Mesenchymal stem cell (in vitro differentiated cells and primary cell): ENCODE measurements at regions not wholly inside any gene's neighbourhood (a gene's known extent, or its start where the extent isn't known, plus 50 kb on each side); places are given as distances from the start of the nearest gene placed in this dataset.

Experiments used
- DNase-seq: peaks from one replicate; pipeline ENCODE4 v3.0.0-alpha.2; 2013
- H2AFZ ChIP-seq: one replicate; pipeline ENCODE4 v1.6.1; 2013; ENCODE audit warnings: low read depth, mild to moderate bottlenecking, control low read depth, inconsistent platforms, low read length, moderate library complexity
- H2AK5ac ChIP-seq: 2 replicates; pipeline ENCODE4 v1.6.1; 2013; ENCODE audit warnings: low read length, moderate library complexity, mild to moderate bottlenecking, inconsistent platforms; ENCODE audit not compliant: severe bottlenecking
- H2BK120ac ChIP-seq: one replicate; pipeline ENCODE4 v1.6.1; 2013; ENCODE audit warnings: low read depth, mild to moderate bottlenecking, inconsistent platforms, low read length, moderate library complexity
- H2BK12ac ChIP-seq, 2 experiments: one replicate each; pipeline ENCODE4 v1.6.1; 2013; ENCODE audit warnings: inconsistent platforms in 2 of 2, low read length in 2 of 2, mild to moderate bottlenecking in 2 of 2, moderate library complexity in 2 of 2, control low read depth in 1 of 2
- H2BK15ac ChIP-seq: one replicate; pipeline ENCODE4 v1.6.1; 2013; ENCODE audit warnings: mild to moderate bottlenecking, low read depth, inconsistent platforms; ENCODE audit not compliant: poor library complexity, severe bottlenecking
- H2BK5ac ChIP-seq: 2 replicates; pipeline ENCODE4 v1.6.1; 2013; ENCODE audit warnings: low read depth, mild to moderate bottlenecking, low read length, control low read depth, inconsistent platforms; ENCODE audit not compliant: poor library complexity, severe bottlenecking
- H3K14ac ChIP-seq, 2 experiments: one replicate each; pipeline ENCODE4 v1.6.1; 2013; ENCODE audit warnings: inconsistent platforms in 2 of 2, low read length in 2 of 2, control low read depth in 1 of 2, mild to moderate bottlenecking in 1 of 2, moderate library complexity in 1 of 2
- H3K18ac ChIP-seq, 2 experiments: one replicate each; pipeline ENCODE4 v1.6.1; 2013; ENCODE audit warnings: inconsistent platforms in 2 of 2, low read length in 2 of 2, control low read depth in 1 of 2, low read depth in 1 of 2, mild to moderate bottlenecking in 1 of 2
- H3K23ac ChIP-seq, 2 experiments: one replicate each; pipeline ENCODE4 v1.6.1; 2013; ENCODE audit warnings: inconsistent platforms in 2 of 2, low read length in 2 of 2, mild to moderate bottlenecking in 2 of 2, moderate library complexity in 2 of 2, control low read depth in 1 of 2
- H3K27ac ChIP-seq: 2 replicates; pipeline ENCODE4 v1.5.1; 2013; ENCODE audit warnings: mild to moderate bottlenecking, moderate library complexity, low read length, control low read depth, inconsistent platforms; ENCODE audit not compliant: poor library complexity, severe bottlenecking
- H3K27me3 ChIP-seq, 2 experiments: 2 replicates each; pipeline versions ENCODE4 v1.6.1 to v1.7.0; 2013; ENCODE audit warnings: low read length in 2 of 2, mild to moderate bottlenecking in 2 of 2, moderate library complexity in 2 of 2, control low read depth in 1 of 2, inconsistent platforms in 1 of 2; ENCODE audit not compliant: control insufficient read depth in 1 of 2, insufficient read depth in 1 of 2
- H3K36me3 ChIP-seq, 2 experiments: 2 replicates each; pipeline versions ENCODE4 v1.6.1 to v1.7.0; 2013; ENCODE audit warnings: low read length in 2 of 2, control low read depth in 1 of 2, inconsistent platforms in 1 of 2, low read depth in 1 of 2, mild to moderate bottlenecking in 1 of 2; ENCODE audit not compliant: insufficient read depth in 2 of 2, control insufficient read depth in 1 of 2
- H3K4ac ChIP-seq, 2 experiments: one replicate each; pipeline ENCODE4 v1.6.1; 2013; ENCODE audit warnings: inconsistent platforms in 2 of 2, low read length in 2 of 2, mild to moderate bottlenecking in 2 of 2, moderate library complexity in 2 of 2, control low read depth in 1 of 2, low read depth in 1 of 2
- H3K4me1 ChIP-seq: 2 replicates; pipeline ENCODE4 v1.6.1; 2013; ENCODE audit warnings: low read depth, low read length, control low read depth; ENCODE audit not compliant: control insufficient read depth, insufficient read depth
- H3K4me2 ChIP-seq: 2 replicates; pipeline ENCODE4 v1.6.1; 2013; ENCODE audit warnings: low read length, mild to moderate bottlenecking, inconsistent platforms; ENCODE audit not compliant: poor library complexity, severe bottlenecking
- H3K4me3 ChIP-seq, 2 experiments: 2 replicates each; pipeline versions ENCODE4 v1.5.1 to v1.7.0; 2013; ENCODE audit warnings: low read length in 2 of 2, mild to moderate bottlenecking in 2 of 2, control low read depth in 1 of 2, low read depth in 1 of 2; ENCODE audit not compliant: insufficient read depth in 1 of 2
- H3K79me1 ChIP-seq: replicated peaks from 2 replicates; pipeline ENCODE4 v1.6.1; 2013; ENCODE audit warnings: mild to moderate bottlenecking, control low read depth, low read length, inconsistent platforms; ENCODE audit not compliant: poor library complexity, severe bottlenecking
- H3K9ac ChIP-seq: 2 replicates; pipeline ENCODE4 v1.7.0; 2013; ENCODE audit warnings: mild to moderate bottlenecking, low read length, moderate library complexity
- H3K9me3 ChIP-seq: 2 replicates; pipeline ENCODE4 v1.7.0; 2013; ENCODE audit warnings: mild to moderate bottlenecking, low read length; ENCODE audit not compliant: control insufficient read depth
- H4K8ac ChIP-seq: one replicate; pipeline ENCODE4 v1.6.1; 2013; ENCODE audit warnings: inconsistent platforms, mild to moderate bottlenecking, low read length, moderate library complexity
- H4K91ac ChIP-seq: one replicate; pipeline ENCODE4 v1.6.1; 2013; ENCODE audit warnings: mild to moderate bottlenecking, low read length, inconsistent platforms
- WGBS: methylation state at CpG from one replicate; pipeline ENCODE4 v1.1.7; 2013; ENCODE audit warnings: mixed read lengths; 5-methylcytosine and 5-hydroxymethylcytosine counted together

DNA sequence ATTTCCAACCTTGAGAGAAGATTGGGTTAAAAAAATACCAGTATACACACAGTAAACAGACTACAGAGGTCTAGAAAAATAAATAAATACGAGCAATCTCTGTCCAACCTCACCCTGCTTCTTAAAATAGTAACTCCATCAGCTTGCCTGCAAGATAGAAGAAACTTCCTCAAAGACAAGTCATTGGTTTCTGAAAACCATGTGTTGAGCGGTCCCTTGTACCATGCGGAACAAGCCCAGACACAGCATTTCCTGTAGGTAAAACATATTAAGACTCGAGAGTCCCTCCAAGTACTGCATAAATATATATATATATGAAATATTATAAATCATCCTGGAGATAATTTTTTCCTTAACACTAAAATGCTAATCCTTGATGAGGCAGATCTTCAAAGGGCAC is 157.4 kb downstream of the MZT1 start:
- no peak for DNase-seq
- no peak overlapping the region for H2BK12ac ChIP-seq
- no peak overlapping the region for H3K4ac ChIP-seq
- no peak overlapping the region for H2BK15ac ChIP-seq
- H3K79me1 ChIP-seq: no peaks in the 10 kb centered on the region
- H4K8ac ChIP-seq: no peak overlapping the region
- H3K14ac ChIP-seq: no peak overlapping the region
- no peaks in the 10 kb centered on the region for H3K9me3 ChIP-seq
- no peak overlapping the region for H2BK5ac ChIP-seq
- no peaks in the 10 kb centered on the region for H3K27me3 ChIP-seq
- H2AK5ac ChIP-seq: no peak overlapping the region
- H3K27ac ChIP-seq: no peak overlapping the region
- H3K36me3 ChIP-seq: no peaks in the 10 kb centered on the region
- H3K4me2 ChIP-seq: no peak overlapping the region
- H3K4me1 ChIP-seq: no peaks in the 10 kb centered on the region
- no peak overlapping the region for H3K9ac ChIP-seq
- no peak overlapping the region for H4K91ac ChIP-seq
- no peak overlapping the region for H2BK120ac ChIP-seq
- H2AFZ ChIP-seq: no peak overlapping the region
- no peak overlapping the region for H3K4me3 ChIP-seq
- no peak overlapping the region for H3K23ac ChIP-seq
- H3K18ac ChIP-seq: no peak overlapping the region
- WGBS: 57% methylated on average over 2 of the region's 4 CpGs

DNA sequence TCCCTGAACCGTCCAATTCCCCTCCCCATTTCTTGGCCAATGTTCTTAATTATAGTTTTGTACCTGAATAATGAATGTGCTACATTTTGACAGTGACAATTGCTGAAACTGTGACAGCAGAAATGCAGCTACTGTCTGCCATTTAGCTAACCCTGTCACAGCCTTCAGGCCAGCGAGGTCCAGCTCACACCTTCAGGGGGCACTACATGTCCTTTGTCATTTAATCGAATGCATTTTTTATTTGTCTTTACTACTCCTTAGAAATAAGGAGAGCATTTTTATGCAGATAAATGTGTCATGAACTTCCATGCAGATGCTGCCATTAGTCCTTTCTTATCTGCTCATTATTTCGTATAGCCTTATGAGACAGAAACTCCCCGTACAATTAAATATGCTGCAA is 159.9 kb downstream of the MZT1 start:
- no peaks in the 10 kb centered on the region for H3K79me1 ChIP-seq
- H2BK120ac ChIP-seq: no peak overlapping the region
- no peak overlapping the region for H3K4me3 ChIP-seq
- no peak overlapping the region for H2BK5ac ChIP-seq
- no peaks in the 10 kb centered on the region for H3K4me1 ChIP-seq
- no peak overlapping the region for H2BK15ac ChIP-seq
- H3K27ac ChIP-seq: no peak overlapping the region
- H3K27me3 ChIP-seq: no peaks in the 10 kb centered on the region
- H3K4ac ChIP-seq: no peak overlapping the region
- H3K9ac ChIP-seq: no peak overlapping the region
- H2AK5ac ChIP-seq: no peak overlapping the region
- no peaks in the 10 kb centered on the region for H3K36me3 ChIP-seq
- H2BK12ac ChIP-seq: no peak overlapping the region
- no peak overlapping the region for H4K91ac ChIP-seq
- DNase-seq: no peak
- H4K8ac ChIP-seq: no peak overlapping the region
- no peak overlapping the region for H2AFZ ChIP-seq
- H3K9me3 ChIP-seq: no peaks in the 10 kb centered on the region
- H3K4me2 ChIP-seq: no peak overlapping the region
- no peak overlapping the region for H3K18ac ChIP-seq
- H3K23ac ChIP-seq: no peak overlapping the region
- no peak overlapping the region for H3K14ac ChIP-seq
- 67% methylated on average over 3 of the region's 5 CpGs for WGBS

DNA sequence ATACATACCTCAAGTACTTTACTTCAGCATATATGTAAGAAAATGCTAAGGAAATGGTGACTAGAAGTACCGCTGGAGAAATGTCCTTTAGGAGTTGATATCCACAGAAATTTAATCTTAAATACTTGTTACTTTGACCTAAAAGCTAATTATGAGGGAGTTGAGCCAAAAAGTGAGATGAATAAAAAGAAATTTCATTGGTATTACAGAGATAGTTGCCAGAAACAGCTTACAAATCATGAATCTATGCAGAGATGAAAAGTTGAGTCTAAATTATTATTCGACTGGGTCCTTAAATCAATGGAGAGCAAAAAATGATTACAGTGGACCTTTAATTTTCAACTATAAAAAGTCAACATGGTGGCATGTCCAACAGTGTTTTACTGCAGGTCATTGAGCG is 160.9 kb downstream of the MZT1 start:
- Histone ChIP-seq H3K4me2 (no peak overlapping the region), H3K9me3 (no peaks in the 10 kb centered on the region), H3K27me3 (no peaks in the 10 kb centered on the region), H4K8ac (no peak overlapping the region), H3K9ac (no peak overlapping the region), H2AFZ (no peak overlapping the region), H2BK15ac (no peak overlapping the region), H2BK120ac (no peak overlapping the region), H3K23ac (no peak overlapping the region), H2BK5ac (no peak overlapping the region), H2AK5ac (no peak overlapping the region), H2BK12ac (no peak overlapping the region), H3K27ac (no peak overlapping the region), H3K18ac (no peak overlapping the region), H3K14ac (no peak overlapping the region), H3K36me3 (no peaks in the 10 kb centered on the region), H3K79me1 (no peaks in the 10 kb centered on the region), H3K4me1 (no peaks in the 10 kb centered on the region), H3K4me3 (no peak overlapping the region), H4K91ac (no peak overlapping the region), H3K4ac (no peak overlapping the region)
- DNase-seq: no peak
- 89% methylated on average over 1 of the region's 3 CpGs for WGBS

DNA sequence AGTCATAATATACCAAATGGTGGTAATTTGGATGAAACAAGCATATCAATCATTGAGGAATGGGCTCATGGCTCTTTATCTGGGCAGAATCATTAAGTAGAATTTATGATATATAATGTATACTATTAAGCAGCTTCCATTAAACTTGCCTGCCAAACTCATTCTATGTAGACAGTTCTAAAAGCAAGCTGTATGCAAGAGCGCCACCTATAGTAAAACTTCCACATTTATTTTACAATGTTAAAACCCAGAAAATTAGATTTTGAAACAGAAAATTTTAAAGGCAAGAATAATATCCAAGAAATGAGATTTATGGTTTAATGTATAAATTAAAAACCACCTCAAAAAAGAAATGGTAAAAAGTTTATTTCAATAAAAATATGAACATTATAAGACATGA is 161.5 kb downstream of the MZT1 start:
- no peak overlapping the region for H2AFZ ChIP-seq
- H3K23ac ChIP-seq: no peak overlapping the region
- no peak overlapping the region for H2BK5ac ChIP-seq
- H2BK15ac ChIP-seq: no peak overlapping the region
- H2BK120ac ChIP-seq: no peak overlapping the region
- H4K8ac ChIP-seq: no peak overlapping the region
- H3K27me3 ChIP-seq: no peaks in the 10 kb centered on the region
- H4K91ac ChIP-seq: no peak overlapping the region
- no CpG with 5 or more reads among the region's 1 CpG for WGBS
- H2AK5ac ChIP-seq: no peak overlapping the region
- H3K4me3 ChIP-seq: no peak overlapping the region
- H3K9ac ChIP-seq: no peak overlapping the region
- no peak overlapping the region for H3K14ac ChIP-seq
- H3K79me1 ChIP-seq: no peaks in the 10 kb centered on the region
- H3K4ac ChIP-seq: no peak overlapping the region
- H3K18ac ChIP-seq: no peak overlapping the region
- peak; percentile 47 for DNase-seq
- H3K36me3 ChIP-seq: no peaks in the 10 kb centered on the region
- no peaks in the 10 kb centered on the region for H3K4me1 ChIP-seq
- H3K27ac ChIP-seq: no peak overlapping the region
- H3K9me3 ChIP-seq: no peaks in the 10 kb centered on the region
- H3K4me2 ChIP-seq: no peak overlapping the region
- no peak overlapping the region for H2BK12ac ChIP-seq
